ENCODE measurements at regions not wholly inside any gene's neighbourhood (a gene's known extent, or its start where the extent isn't known, plus 50 kb on each side); places are given as distances from the start of the nearest gene placed in this dataset.

- no peak overlapping the region for H3K9ac ChIP-seq (ENCODE audit: low read depth in 1 of 2, low read length in 2 of 2)
- WGBS: 29% methylated on average over 10 of the region's 10 CpGs
- H3K36me3 ChIP-seq (ENCODE audit: control insufficient read depth in 4 of 4, insufficient read depth in 3 of 4, low read depth in 1 of 4, low read length in 3 of 4): no peaks in the 10 kb centered on the region
- H3K9me3 ChIP-seq (ENCODE audit: control insufficient read depth in 4 of 4, low read length in 3 of 4): no peaks in the 10 kb centered on the region
- no peak overlapping the region for H3K4me3 ChIP-seq (ENCODE audit: low read depth in 1 of 3, low read length in 3 of 3)
- peaks cover 11 to 29% (median 23%) of the 10 kb centered on the region in 4 donors for H3K4me1 ChIP-seq (ENCODE audit: control insufficient read depth in 4 of 4, insufficient read depth in 4 of 4, low read length in 3 of 4)
- no peaks in the 10 kb centered on the region for H3K27me3 ChIP-seq (ENCODE audit: control insufficient read depth in 4 of 4, insufficient read depth in 4 of 4, low read length in 3 of 4)
- DNase-seq (ENCODE audit: low spot score): no peak
- no peak overlapping the region for H3K27ac ChIP-seq (ENCODE audit: low read depth in 1 of 2, low read length in 2 of 2)
- TF ChIP-seq CTCF (IDR thresholded peaks at IDR 0.05; ENCODE audit: low read depth, low read length, missing input control): no peak
- no peak for TF ChIP-seq ZBTB33 (IDR thresholded peaks at IDR 0.05)
- no peak for TF ChIP-seq EGR1 (IDR thresholded peaks at IDR 0.05; ENCODE audit: low read depth in 2 of 2)
- TF ChIP-seq FOXA2 (IDR thresholded peaks at IDR 0.05): no peak
- no peak for TF ChIP-seq ATF3 (IDR thresholded peaks at IDR 0.05)
- TF ChIP-seq HNF4A (conservative IDR thresholded peaks at IDR 0.05): no peak
- no peak for TF ChIP-seq NR2F2 (IDR thresholded peaks at IDR 0.05)
Observed at GRCh38 chr15:69595009-69595791, 142.6 kb downstream of the RPLP1 start.

DNA sequence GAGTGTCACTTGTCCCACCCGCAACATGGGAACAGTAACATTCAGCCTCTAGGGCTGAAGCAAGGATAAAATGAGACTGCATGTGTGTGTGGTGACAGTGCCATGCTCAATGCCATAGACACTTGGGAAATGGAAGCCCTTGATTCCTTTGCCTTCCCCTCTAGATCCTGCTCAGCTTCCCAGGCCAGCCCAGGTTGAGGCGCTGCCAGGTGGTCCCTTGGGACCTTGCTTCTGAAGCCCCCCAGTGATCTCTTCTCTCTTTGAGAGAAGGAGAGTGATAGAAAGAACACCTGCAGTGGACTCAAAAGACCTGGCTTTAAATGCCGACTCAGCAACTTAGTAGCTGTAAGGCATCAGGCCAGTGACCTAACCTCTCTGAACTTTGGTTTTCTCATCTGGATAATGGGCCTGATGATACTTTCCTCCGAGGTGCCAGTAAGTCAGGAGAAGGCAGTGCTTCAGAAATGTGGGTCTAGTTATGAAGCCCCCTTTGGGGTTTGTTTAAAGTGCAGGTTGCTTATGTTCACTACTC is 144.5 kb downstream of the RPLP1 start:
- 92% methylated on average over 4 of the region's 4 CpGs for WGBS
- no peak for TF ChIP-seq ATF3 (IDR thresholded peaks at IDR 0.05)
- TF ChIP-seq HNF4G (IDR thresholded peaks at IDR 0.05): no peak
- Histone ChIP-seq H3K4me3 (ENCODE audit: low read depth in 1 of 3, low read length in 3 of 3) (no peak overlapping the region), H3K36me3 (ENCODE audit: control insufficient read depth in 4 of 4, insufficient read depth in 3 of 4, low read depth in 1 of 4, low read length in 3 of 4) (no peaks in the 10 kb centered on the region), H3K9ac (ENCODE audit: low read depth in 1 of 2, low read length in 2 of 2) (no peak overlapping the region), H3K9me3 (ENCODE audit: control insufficient read depth in 4 of 4, low read length in 3 of 4) (no peaks in the 10 kb centered on the region), H3K27ac (ENCODE audit: low read depth in 1 of 2, low read length in 2 of 2) (no peak overlapping the region), H3K4me1 (ENCODE audit: control insufficient read depth in 4 of 4, insufficient read depth in 4 of 4, low read length in 3 of 4) (peaks cover 10 to 34% (median 23%) of the 10 kb centered on the region in 4 donors), H3K27me3 (ENCODE audit: control insufficient read depth in 4 of 4, insufficient read depth in 4 of 4, low read length in 3 of 4) (no peaks in the 10 kb centered on the region)
- no peak for DNase-seq (ENCODE audit: low spot score)

GRCh38 chr15:69599271-69599670 is 146.7 kb downstream of the RPLP1 start:
- Histone ChIP-seq H3K27ac (ENCODE audit: low read depth in 1 of 2, low read length in 2 of 2) (no peak overlapping the region), H3K9ac (ENCODE audit: low read depth in 1 of 2, low read length in 2 of 2) (no peak overlapping the region), H3K4me1 (ENCODE audit: control insufficient read depth in 4 of 4, insufficient read depth in 4 of 4, low read length in 3 of 4) (peaks cover 12 to 37% (median 23%) of the 10 kb centered on the region in 4 donors), H3K4me3 (ENCODE audit: low read depth in 1 of 3, low read length in 3 of 3) (no peak overlapping the region), H3K9me3 (ENCODE audit: control insufficient read depth in 4 of 4, low read length in 3 of 4) (no peaks in the 10 kb centered on the region), H3K36me3 (ENCODE audit: control insufficient read depth in 4 of 4, insufficient read depth in 3 of 4, low read depth in 1 of 4, low read length in 3 of 4) (no peaks in the 10 kb centered on the region), H3K27me3 (ENCODE audit: control insufficient read depth in 4 of 4, insufficient read depth in 4 of 4, low read length in 3 of 4) (no peaks in the 10 kb centered on the region)
- DNase-seq (ENCODE audit: low spot score): no peak
- 94% methylated on average over 5 of the region's 5 CpGs for WGBS
- TF ChIP-seq HNF4A (conservative IDR thresholded peaks at IDR 0.05): no peak
- TF ChIP-seq FOXA2 (IDR thresholded peaks at IDR 0.05): no peak
- no peak for TF ChIP-seq TAF1 (conservative IDR thresholded peaks at IDR 0.05)
- TF ChIP-seq EGR1 (IDR thresholded peaks at IDR 0.05; ENCODE audit: low read depth in 2 of 2): no peak
- no peak for TF ChIP-seq RAD21 (IDR thresholded peaks at IDR 0.05)
- no peak for TF ChIP-seq YY1 (IDR thresholded peaks at IDR 0.05)
- no peak for TF ChIP-seq RXRA (IDR thresholded peaks at IDR 0.05)
- TF ChIP-seq, protein P1, sequence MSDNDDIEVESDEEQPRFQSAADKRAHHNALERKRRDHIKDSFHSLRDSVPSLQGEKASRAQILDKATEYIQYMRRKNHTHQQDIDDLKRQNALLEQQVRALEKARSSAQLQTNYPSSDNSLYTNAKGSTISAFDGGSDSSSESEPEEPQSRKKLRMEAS (IDR thresholded peaks at IDR 0.05): no peak
- no peak for TF ChIP-seq HNF4G (IDR thresholded peaks at IDR 0.05)
- TF ChIP-seq GABPA (IDR thresholded peaks at IDR 0.05 in 1 of 2, conservative IDR thresholded peaks at IDR 0.05 in 1 of 2): no peak
- TF ChIP-seq ZBTB33 (IDR thresholded peaks at IDR 0.05): no peak
- TF ChIP-seq FOXA1 (IDR thresholded peaks at IDR 0.05): no peak
- no peak for TF ChIP-seq REST (IDR thresholded peaks at IDR 0.05)

All from liver (tissue), 8 donors.